ENCODE measurements at regions not wholly inside any gene's neighbourhood (a gene's known extent, or its start where the extent isn't known, plus 50 kb on each side); places are given as distances from the start of the nearest gene placed in this dataset.

GRCh38 chr10:83880252-83880791, 259.0 kb upstream of the GHITM start:
- DNase-seq (ENCODE audit: low spot score), result no peak

- no peak for DNase-seq (ENCODE audit: low spot score)
Measured at GRCh38 chr10:83881661-83882060, 257.6 kb upstream of the GHITM start.

GRCh38 chr10:83886871-83887270, 252.4 kb upstream of the GHITM start:
- DNase-seq (ENCODE audit: low spot score), result no peak

GRCh38 chr10:83892737-83893136, 246.6 kb upstream of the GHITM start:
- DNase-seq (ENCODE audit: low spot score), result no peak

- no peak for DNase-seq (ENCODE audit: low spot score)
Measured at GRCh38 chr10:83896219-83896618, 243.1 kb upstream of the GHITM start.

GRCh38 chr10:83897626-83898025, 241.7 kb upstream of the GHITM start:
- DNase-seq (ENCODE audit: low spot score), result no peak

- DNase-seq (ENCODE audit: low spot score), result no peak
Measured at GRCh38 chr10:83908506-83908905, 230.8 kb upstream of the GHITM start.

GRCh38 chr10:83909001-83909400, 230.3 kb upstream of the GHITM start:
- DNase-seq (ENCODE audit: low spot score), result no peak

- DNase-seq (ENCODE audit: low spot score), result no peak
Measured at GRCh38 chr10:83915801-83916200, 223.5 kb upstream of the GHITM start.

GRCh38 chr10:83917537-83918506, 221.5 kb upstream of the GHITM start:
- no peak for DNase-seq (ENCODE audit: low spot score)

- no peak for DNase-seq (ENCODE audit: low spot score)
Measured at GRCh38 chr10:83919187-83919586, 220.1 kb upstream of the GHITM start.

GRCh38 chr10:83921984-83922860, 217.1 kb upstream of the GHITM start:
- DNase-seq (ENCODE audit: low spot score), result no peak

GRCh38 chr10:83925133-83925532, 214.2 kb upstream of the GHITM start:
- no peak for DNase-seq (ENCODE audit: low spot score)

GRCh38 chr10:83926606-83927005, 212.7 kb upstream of the GHITM start:
- DNase-seq (ENCODE audit: low spot score), result no peak

- DNase-seq (ENCODE audit: low spot score), result no peak
Measured at GRCh38 chr10:83927166-83927565, 212.1 kb upstream of the GHITM start.

GRCh38 chr10:83929399-83929798, 209.9 kb upstream of the GHITM start:
- DNase-seq (ENCODE audit: low spot score), result no peak

GRCh38 chr10:83931669-83932068, 207.6 kb upstream of the GHITM start:
- no peak for DNase-seq (ENCODE audit: low spot score)

- DNase-seq (ENCODE audit: low spot score), result no peak
Measured at GRCh38 chr10:83932245-83932644, 207.1 kb upstream of the GHITM start.

GRCh38 chr10:83934062-83934461, 205.2 kb upstream of the GHITM start:
- no peak for DNase-seq (ENCODE audit: low spot score)

GRCh38 chr10:83934641-83935338, 204.5 kb upstream of the GHITM start:
- DNase-seq (ENCODE audit: low spot score), result no peak

GRCh38 chr10:83935339-83935736, 204.0 kb upstream of the GHITM start:
- DNase-seq (ENCODE audit: low spot score), result no peak

- no peak for DNase-seq (ENCODE audit: low spot score)
Measured at GRCh38 chr10:83935911-83936310, 203.4 kb upstream of the GHITM start.
